Hematopoietic multipotent progenitor cell treated with erythropoietin and hydrocortisone succinate and interleukin-3 and kit ligand, for 15 days (in vitro differentiated cells): ENCODE measurements at regions not wholly inside any gene's neighbourhood (a gene's known extent, or its start where the extent isn't known, plus 50 kb on each side); places are given as distances from the start of the nearest gene placed in this dataset.
"Not testable (repeated sequence)": the region's sequence is repeated elsewhere in the genome, so short reads cannot be mapped to it uniquely, and the experiment has no call there.

Experiments used
- DNase-seq: peaks from one replicate; pipeline ENCODE4 v3.0.0-alpha.2; 2015; ENCODE audit warnings: low spot score

DNA sequence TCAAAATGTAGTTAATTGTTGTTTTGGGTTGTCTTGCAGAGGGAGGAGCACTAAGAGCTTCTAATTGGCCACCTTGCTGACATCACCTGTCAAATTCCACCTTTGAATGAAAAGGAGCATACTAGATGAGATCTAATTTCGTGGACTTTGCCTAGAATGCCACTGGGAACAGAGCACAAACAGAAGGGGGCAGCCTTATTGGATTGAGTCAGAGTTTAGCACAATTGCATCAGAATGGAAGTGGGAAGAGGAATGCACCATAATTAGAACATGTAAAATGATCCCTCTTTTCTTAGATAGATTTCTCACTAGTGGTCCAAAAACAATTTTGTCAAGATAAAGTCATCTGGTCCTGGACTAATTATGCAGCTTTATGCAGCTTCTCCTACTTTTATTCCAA lies 1552.2 kb downstream of the PCDH9 start:
- no peak for DNase-seq

- DNase-seq, result not testable (repeated sequence)
Observed at GRCh38 chr13:65675383-65675782, 1554.8 kb downstream of the PCDH9 start.

GRCh38 chr13:65670014-65670625 lies 1560.0 kb downstream of the PCDH9 start:
- no peak for DNase-seq

- no peak for DNase-seq
Observed at GRCh38 chr13:65660731-65661130, 1569.4 kb downstream of the PCDH9 start.

- DNase-seq, result no peak
Observed at GRCh38 chr13:65656740-65657329, 1573.3 kb downstream of the PCDH9 start.

DNA sequence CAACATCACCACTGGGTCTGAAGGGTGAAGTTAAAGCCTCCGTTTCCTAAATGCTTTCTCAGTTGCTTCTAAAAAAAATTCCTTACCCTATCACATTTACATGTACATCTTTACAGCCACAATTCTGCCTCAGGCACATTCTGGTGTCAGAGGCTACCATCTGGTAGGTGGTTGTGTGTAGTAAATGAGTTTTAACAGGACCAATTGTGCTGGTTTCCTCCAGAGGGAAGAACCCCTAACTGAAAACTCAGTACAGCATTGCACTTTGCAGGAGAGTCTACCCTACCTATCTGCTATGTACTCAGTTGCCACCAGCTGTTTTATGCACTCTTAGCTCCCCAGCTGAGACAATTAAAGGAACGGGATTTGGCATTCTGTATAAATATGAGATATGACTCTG lies 1576.5 kb downstream of the PCDH9 start:
- no peak for DNase-seq

- DNase-seq, result no peak
Observed at GRCh38 chr13:65650321-65650720, 1579.8 kb downstream of the PCDH9 start.

GRCh38 chr13:65642996-65643395 lies 1587.1 kb downstream of the PCDH9 start:
- DNase-seq, result no peak

DNA sequence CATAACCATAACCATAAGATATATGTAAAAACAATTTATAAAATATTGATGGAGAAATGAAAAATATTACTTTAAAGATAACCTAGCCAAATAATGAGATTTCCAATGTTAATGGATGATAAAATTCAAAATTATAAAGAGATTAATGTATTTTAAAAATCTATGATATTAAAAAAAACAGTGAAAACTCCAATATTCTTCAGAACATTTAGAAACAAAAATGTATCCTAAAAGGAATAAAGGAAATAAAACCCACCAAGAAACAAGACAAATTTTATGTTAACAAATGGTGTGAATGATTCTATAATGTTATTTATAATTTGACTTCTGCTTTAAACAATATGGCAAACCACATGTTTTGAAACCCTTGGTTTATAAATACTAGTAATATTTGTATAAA lies 1587.8 kb downstream of the PCDH9 start:
- no peak for DNase-seq

DNA sequence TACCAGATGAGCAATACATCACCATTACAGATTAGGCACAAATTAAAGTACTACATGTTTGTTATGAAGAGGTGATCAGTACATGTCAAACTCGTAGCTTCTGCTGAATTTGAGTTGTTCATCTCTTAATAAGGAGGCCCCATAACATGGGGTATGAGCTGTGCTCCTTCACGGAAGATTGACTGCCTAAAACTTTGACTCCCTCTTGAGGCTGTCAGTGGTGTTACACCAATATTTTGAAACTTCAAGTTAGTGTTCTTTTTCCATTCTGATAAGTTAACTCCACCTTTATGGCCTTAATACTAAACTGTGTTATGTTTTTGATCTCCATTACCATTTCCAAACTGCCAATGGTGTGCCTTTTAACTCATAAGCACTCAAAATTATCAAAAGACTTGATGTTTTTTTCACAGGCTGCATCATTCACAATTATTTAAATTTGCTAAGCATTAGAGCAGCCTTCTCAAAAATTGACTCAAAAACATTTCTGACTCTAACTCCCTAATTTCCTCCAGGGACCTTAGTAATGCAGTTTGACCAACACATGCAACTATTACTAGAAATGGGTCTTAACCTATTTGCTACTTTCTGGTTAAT lies 1591.5 kb downstream of the PCDH9 start:
- DNase-seq, result peak; percentile 2

DNA sequence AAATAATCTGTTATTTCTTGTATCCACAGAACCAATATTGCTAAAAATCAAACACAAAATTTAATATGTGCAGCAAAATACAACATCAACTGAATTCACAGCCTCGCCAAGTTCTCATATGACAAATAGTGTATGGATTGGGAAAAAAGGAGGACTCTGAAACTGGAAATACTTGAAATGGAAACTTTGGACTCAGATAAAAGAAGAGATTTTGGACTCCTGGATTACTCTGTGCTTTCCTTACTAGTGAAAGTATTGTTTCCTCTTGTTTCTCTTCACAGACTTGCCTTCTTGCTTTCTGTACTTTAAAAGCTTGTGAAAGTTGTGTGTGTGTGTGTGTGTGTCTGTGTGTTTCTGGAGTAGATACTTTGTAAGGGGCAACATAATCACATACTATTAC lies 1596.3 kb downstream of the PCDH9 start:
- no peak for DNase-seq

GRCh38 chr13:65631078-65631477 lies 1599.1 kb downstream of the PCDH9 start:
- no peak for DNase-seq

DNA sequence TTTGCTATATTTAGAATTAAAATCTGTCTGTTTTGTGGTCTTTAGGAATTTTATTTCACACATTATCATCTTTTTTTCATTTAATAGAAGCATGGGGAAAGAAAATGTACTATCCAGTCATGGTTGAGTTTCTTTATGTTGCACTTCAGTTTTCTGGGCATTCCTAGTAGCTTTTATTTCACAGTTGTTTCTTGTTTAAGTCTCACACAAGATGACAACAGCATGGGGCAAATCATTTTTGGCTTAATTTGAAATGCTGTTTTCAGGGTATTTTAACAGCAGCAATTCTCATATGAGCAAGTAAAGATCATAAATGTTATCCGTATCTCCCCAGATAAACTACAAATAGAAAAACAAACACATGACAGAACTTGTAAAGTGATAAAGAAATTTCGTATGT lies 1600.2 kb downstream of the PCDH9 start:
- no peak for DNase-seq

GRCh38 chr13:65623148-65623547 lies 1607.0 kb downstream of the PCDH9 start:
- DNase-seq, result no peak

GRCh38 chr13:65615506-65615905 lies 1614.6 kb downstream of the PCDH9 start:
- DNase-seq, result no peak

- DNase-seq, result no peak
Observed at GRCh38 chr13:65613004-65613403, 1617.1 kb downstream of the PCDH9 start.

GRCh38 chr13:65609350-65609749 lies 1620.8 kb downstream of the PCDH9 start:
- DNase-seq, result no peak

DNA sequence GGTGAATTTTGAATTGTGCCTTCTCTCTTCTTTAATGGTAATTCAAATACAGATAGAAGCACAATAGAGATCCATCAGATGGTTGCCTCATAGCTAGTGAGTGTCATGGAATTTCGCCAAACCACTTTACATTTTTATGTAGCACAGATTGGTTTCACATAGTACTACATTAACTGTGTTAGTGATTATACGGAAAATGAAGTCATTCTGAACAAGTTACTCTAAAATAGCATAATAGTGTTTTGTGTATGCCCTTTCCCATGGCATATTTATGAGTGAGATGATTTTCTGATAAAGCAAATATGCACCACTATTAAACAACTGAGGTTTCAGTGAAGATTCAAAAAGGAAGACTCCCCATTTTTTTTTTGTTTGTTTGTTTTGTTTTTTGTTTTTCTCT lies 1623.5 kb downstream of the PCDH9 start:
- no peak for DNase-seq

DNA sequence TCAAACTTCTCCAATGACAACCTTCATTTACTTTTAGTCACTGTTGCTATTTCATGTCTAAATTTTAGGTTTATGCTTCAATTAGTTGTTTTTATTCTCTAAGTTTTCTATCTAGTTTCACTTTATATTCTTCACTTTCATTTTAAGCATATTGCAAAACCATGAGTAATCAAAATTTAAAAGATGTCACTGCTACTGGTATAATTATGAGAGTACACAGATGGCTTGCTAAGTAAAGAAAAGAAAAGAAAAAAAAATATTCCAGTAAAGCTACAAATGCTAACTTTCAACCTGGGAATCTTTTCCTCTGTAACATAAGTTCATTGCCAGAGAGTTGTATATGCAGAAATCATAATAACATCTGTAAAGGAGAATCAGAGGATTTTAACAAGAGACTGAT lies 1624.7 kb downstream of the PCDH9 start:
- no peak for DNase-seq

DNA sequence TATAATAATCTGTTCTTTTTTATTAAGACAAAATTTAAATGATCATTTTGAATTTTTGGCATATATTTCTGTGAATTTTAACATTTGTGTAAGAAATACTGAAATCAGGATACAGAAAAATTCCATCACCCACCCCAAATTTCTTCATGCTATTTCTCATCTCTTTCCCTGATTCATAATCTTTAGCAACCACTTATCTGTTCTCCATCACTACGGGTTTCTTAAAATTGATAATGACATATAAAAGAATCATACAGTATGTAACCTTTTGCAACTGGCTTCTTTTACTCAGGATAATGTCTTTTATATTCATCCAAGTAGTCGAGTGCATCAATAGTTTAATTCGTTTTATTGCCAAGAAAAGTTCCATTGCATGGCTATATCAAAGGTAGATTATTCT lies 1627.0 kb downstream of the PCDH9 start:
- DNase-seq, result no peak

- DNase-seq, result no peak
Observed at GRCh38 chr13:65601855-65602254, 1628.3 kb downstream of the PCDH9 start.

GRCh38 chr13:65600702-65601101 lies 1629.4 kb downstream of the PCDH9 start:
- no peak for DNase-seq

DNA sequence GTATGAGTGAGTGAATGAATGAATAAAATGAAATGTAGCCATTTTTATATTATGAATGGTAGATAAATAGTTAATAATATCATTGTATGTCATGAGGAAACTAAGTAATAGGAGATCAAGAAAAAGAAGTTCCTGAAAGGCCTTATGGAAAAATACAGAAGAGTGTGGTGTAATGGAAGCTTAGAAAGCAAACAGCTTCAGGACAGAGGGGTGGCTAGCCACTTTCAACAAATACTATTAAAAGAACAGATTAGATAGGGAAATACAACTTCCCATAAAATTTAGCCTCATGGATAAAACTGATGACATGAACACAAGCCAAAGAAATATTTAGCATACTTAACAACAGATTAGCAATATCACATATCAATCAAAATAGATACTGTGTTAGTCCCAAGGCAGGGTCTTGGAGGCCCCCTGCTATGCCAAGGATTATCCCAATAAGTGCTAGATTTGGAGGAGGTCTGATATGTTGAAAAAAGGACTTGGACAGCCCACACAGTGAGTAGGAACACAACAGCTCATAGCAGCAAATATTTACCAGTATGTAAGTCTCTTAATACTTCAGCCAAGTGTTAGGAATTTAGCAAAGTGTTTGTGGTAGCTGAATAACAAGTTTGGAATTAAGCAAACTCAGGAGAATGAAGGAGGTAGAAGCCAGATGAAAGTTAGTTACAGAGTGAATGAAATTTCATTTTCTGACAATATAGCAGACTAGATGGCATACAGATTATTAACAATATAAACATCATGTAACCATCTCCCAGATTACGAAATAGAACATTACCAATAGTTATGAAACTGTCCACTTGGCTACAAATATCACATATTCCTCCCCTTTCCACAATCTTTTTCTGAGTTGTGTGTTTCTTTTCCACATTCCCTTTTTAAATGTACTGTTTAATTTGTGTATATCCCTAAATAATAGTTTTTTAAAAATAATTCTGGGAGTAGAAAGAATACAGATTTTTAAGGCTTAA lies 1632.0 kb downstream of the PCDH9 start:
- no peak for DNase-seq
